AG09319 (cell line): ENCODE measurements at regions not wholly inside any gene's neighbourhood (a gene's known extent, or its start where the extent isn't known, plus 50 kb on each side); places are given as distances from the start of the nearest gene placed in this dataset.

ENCODE experiments used
- DNase-seq: peaks from one replicate; pipeline ENCODE4 v3.0.0-alpha.2; 2010; ENCODE audit warnings: low read depth; ENCODE audit errors: extremely low read depth
- CTCF ChIP-seq: IDR thresholded peaks from 2 replicates; pipeline ENCODE4 v1.5.1; 2011; ENCODE audit warnings: low read depth, mild to moderate bottlenecking, inconsistent platforms, low read length, moderate library complexity

- DNase-seq, result no peak
- TF ChIP-seq CTCF, result no peak
Measured at GRCh38 chr6:74946961-74947360, 258.9 kb downstream of the COL12A1 start.

GRCh38 chr6:74942130-74942529 is 263.7 kb downstream of the COL12A1 start:
- no peak for DNase-seq
- TF ChIP-seq CTCF, result no peak

GRCh38 chr6:74941424-74941823 is 264.4 kb downstream of the COL12A1 start:
- TF ChIP-seq CTCF, result no peak
- no peak for DNase-seq

GRCh38 chr6:74939721-74940620 is 265.9 kb downstream of the COL12A1 start:
- DNase-seq, result no peak
- no peak for TF ChIP-seq CTCF

GRCh38 chr6:74939151-74939708 is 266.6 kb downstream of the COL12A1 start:
- TF ChIP-seq CTCF, result no peak
- DNase-seq, result no peak

- TF ChIP-seq CTCF, result no peak
- no peak for DNase-seq
Measured at GRCh38 chr6:74937936-74938335, 267.9 kb downstream of the COL12A1 start.

- DNase-seq, result peak; percentile 14
- no peak for TF ChIP-seq CTCF
Measured at GRCh38 chr6:74936886-74937285, 269.0 kb downstream of the COL12A1 start.
